Neural cell (in vitro differentiated cells): ENCODE measurements at regions not wholly inside any gene's neighbourhood (a gene's known extent, or its start where the extent isn't known, plus 50 kb on each side); places are given as distances from the start of the nearest gene placed in this dataset.
"Not testable (repeated sequence)": the region's sequence is repeated elsewhere in the genome, so short reads cannot be mapped to it uniquely, and the experiment has no call there.

Experiments used
- H2AFZ ChIP-seq: fragments of 200-600, 300-800 bp; sonication (generic), shearing (Covaris generic); 2 replicates; pipeline ENCODE4 v1.6.0; 2014; ENCODE audit warnings: low read depth, mild to moderate bottlenecking, antibody characterized with exemption, low read length, moderate library complexity
- H3F3A ChIP-seq: fragments of 200-600 bp; shearing (Covaris generic); 2 replicates; pipeline ENCODE4 v1.6.1; 2016; ENCODE audit warnings: mild to moderate bottlenecking, moderate library complexity, mixed read lengths, antibody characterized with exemption, low read length; ENCODE audit not compliant: insufficient read depth, poor library complexity, severe bottlenecking
- H3K27ac ChIP-seq: fragments of 200-600, 300-800 bp; sonication (generic), shearing (Covaris generic); 2 replicates; pipeline ENCODE4 v1.5.1; 2014; ENCODE audit warnings: mild to moderate bottlenecking, low read length, moderate library complexity
- H3K27me3 ChIP-seq: fragments of 300-800, 200-600 bp; sonication (generic), shearing (Covaris generic); 2 replicates; pipeline ENCODE4 v1.6.0; 2014; ENCODE audit warnings: mild to moderate bottlenecking, low read depth, low read length, moderate library complexity; ENCODE audit not compliant: insufficient read depth
- H3K36me3 ChIP-seq: fragments of 300-800, 200-600 bp; sonication (generic), shearing (Covaris generic); 2 replicates; pipeline ENCODE4 v1.5.1; 2014; ENCODE audit warnings: mild to moderate bottlenecking, antibody characterized with exemption, low read length, moderate library complexity; ENCODE audit not compliant: insufficient read depth
- H3K4me2 ChIP-seq: fragments of 300-800, 200-600 bp; sonication (generic), shearing (Covaris generic); 2 replicates; pipeline ENCODE4 v1.6.0; 2014; ENCODE audit warnings: mild to moderate bottlenecking, low read length
- H3K4me3 ChIP-seq: fragments of 300-800, 200-600 bp; sonication (generic), shearing (Covaris generic); 2 replicates; pipeline ENCODE4 v1.5.1; 2014; ENCODE audit warnings: mild to moderate bottlenecking, low read length, moderate library complexity
- H3K79me2 ChIP-seq: fragments of 200-600 bp; shearing (Covaris generic); replicated peaks from 2 replicates; pipeline ENCODE4 v1.6.0; 2014; ENCODE audit warnings: mild to moderate bottlenecking, low read length, moderate library complexity; ENCODE audit not compliant: insufficient read depth
- H3K9ac ChIP-seq: fragments of 300-800, 200-600 bp; sonication (generic), shearing (Covaris generic); 2 replicates; pipeline ENCODE4 v1.6.1; 2016; ENCODE audit warnings: mild to moderate bottlenecking, low read length, mixed read lengths
- H3K9me2 ChIP-seq: fragments of 200-600 bp; shearing (Covaris generic); 2 replicates; pipeline ENCODE4 v1.6.1; 2016; ENCODE audit warnings: mild to moderate bottlenecking, low read length, mixed read lengths; ENCODE audit not compliant: insufficient read depth
- H3K9me3 ChIP-seq: fragments of 200-600, 300-800 bp; sonication (generic), shearing (Covaris generic); 2 replicates; pipeline ENCODE4 v1.6.1; 2016; ENCODE audit warnings: mild to moderate bottlenecking, mixed run types, low read length, moderate library complexity, mixed read lengths
- H4K20me1 ChIP-seq: fragments of 200-600 bp; shearing (Covaris generic); 2 replicates; pipeline ENCODE4 v1.6.1; 2016; ENCODE audit warnings: mild to moderate bottlenecking, mixed run types; ENCODE audit not compliant: insufficient read depth
- EP300 ChIP-seq: fragments of 450-650 bp; conservative IDR thresholded peaks from 2 replicates; pipeline ENCODE4 v1.6.1; 2014; ENCODE audit warnings: antibody characterized with exemption, mild to moderate bottlenecking, moderate library complexity; ENCODE audit not compliant: poor library complexity, severe bottlenecking
- EZH2 ChIP-seq: fragments of 200-600, 300-800 bp; shearing (Covaris generic), sonication (generic); IDR thresholded peaks from 2 replicates; pipeline ENCODE4 v1.6.1; 2014; ENCODE audit warnings: antibody characterized with exemption, low read length, borderline replicate concordance, mild to moderate bottlenecking; ENCODE audit not compliant: insufficient read depth, poor library complexity, severe bottlenecking
- MXI1 ChIP-seq: fragments of 450-650 bp; conservative IDR thresholded peaks from 2 replicates; pipeline ENCODE4 v1.6.1; 2014; ENCODE audit warnings: antibody characterized with exemption, mild to moderate bottlenecking; ENCODE audit not compliant: poor library complexity, severe bottlenecking
- RAD21 ChIP-seq: fragments of 450-650 bp; conservative IDR thresholded peaks from 2 replicates; pipeline ENCODE4 v1.6.1; 2014; ENCODE audit warnings: antibody characterized with exemption, mild to moderate bottlenecking, moderate library complexity
- SMC3 ChIP-seq: fragments of 450-650 bp; conservative IDR thresholded peaks from 2 replicates; pipeline ENCODE4 v1.6.1; 2014; ENCODE audit warnings: antibody characterized with exemption, mild to moderate bottlenecking, moderate library complexity; ENCODE audit not compliant: poor library complexity
- TAF1 ChIP-seq: IDR thresholded peaks from 2 replicates; pipeline ENCODE4 v1.6.1; 2012; ENCODE audit warnings: low read depth
- TF ChIP-seq, protein P1 (sequence below): fragments of 450-650 bp; IDR thresholded peaks from 2 replicates; pipeline ENCODE4 v1.5.1; 2014; ENCODE audit warnings: antibody characterized with exemption, mild to moderate bottlenecking, moderate library complexity; ENCODE audit not compliant: poor library complexity, severe bottlenecking
- TF ChIP-seq, protein P2 (sequence below): IDR thresholded peaks from 2 replicates; pipeline ENCODE4 v1.6.1; 2012; ENCODE audit warnings: borderline replicate concordance

DNA sequence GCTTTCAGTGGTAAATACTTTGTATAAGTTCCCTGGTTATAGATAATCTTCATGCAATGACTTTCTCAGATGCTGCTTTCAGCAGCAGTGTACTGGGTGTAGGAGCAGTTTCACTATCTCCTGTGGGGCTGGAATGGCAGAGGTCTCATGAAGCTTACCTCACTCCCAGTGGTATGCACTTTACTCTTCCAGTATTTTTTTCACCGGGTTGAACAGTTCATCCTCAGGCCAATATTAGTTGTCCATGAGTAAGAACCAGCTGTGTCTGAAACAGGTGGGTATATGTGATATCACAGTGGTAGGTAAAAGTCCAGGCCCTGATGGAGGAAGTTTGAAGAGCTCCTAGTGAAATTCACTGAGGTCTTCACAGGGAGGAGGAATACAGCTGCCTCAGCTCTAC, 351.5 kb upstream of the EMCN start:
- Histone ChIP-seq H3K27ac (no peak overlapping the region), H3K36me3 (no peaks in the 10 kb centered on the region), H4K20me1 (no peaks in the 10 kb centered on the region), H3K9ac (no peak overlapping the region), H2AFZ (no peak overlapping the region), H3K4me3 (no peak overlapping the region), H3K9me3 (no peaks in the 10 kb centered on the region), H3K79me2 (no peaks in the 10 kb centered on the region), H3K27me3 (no peaks in the 10 kb centered on the region), H3F3A (no peaks in the 10 kb centered on the region), H3K9me2 (no peaks in the 10 kb centered on the region), H3K4me2 (no peak overlapping the region)
- TF ChIP-seq RAD21 = no peak
- TF ChIP-seq, protein P1, sequence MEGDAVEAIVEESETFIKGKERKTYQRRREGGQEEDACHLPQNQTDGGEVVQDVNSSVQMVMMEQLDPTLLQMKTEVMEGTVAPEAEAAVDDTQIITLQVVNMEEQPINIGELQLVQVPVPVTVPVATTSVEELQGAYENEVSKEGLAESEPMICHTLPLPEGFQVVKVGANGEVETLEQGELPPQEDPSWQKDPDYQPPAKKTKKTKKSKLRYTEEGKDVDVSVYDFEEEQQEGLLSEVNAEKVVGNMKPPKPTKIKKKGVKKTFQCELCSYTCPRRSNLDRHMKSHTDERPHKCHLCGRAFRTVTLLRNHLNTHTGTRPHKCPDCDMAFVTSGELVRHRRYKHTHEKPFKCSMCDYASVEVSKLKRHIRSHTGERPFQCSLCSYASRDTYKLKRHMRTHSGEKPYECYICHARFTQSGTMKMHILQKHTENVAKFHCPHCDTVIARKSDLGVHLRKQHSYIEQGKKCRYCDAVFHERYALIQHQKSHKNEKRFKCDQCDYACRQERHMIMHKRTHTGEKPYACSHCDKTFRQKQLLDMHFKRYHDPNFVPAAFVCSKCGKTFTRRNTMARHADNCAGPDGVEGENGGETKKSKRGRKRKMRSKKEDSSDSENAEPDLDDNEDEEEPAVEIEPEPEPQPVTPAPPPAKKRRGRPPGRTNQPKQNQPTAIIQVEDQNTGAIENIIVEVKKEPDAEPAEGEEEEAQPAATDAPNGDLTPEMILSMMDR = no peak
- TF ChIP-seq SMC3 = no peak
- TF ChIP-seq EZH2 = no peak
- TF ChIP-seq, protein P2, sequence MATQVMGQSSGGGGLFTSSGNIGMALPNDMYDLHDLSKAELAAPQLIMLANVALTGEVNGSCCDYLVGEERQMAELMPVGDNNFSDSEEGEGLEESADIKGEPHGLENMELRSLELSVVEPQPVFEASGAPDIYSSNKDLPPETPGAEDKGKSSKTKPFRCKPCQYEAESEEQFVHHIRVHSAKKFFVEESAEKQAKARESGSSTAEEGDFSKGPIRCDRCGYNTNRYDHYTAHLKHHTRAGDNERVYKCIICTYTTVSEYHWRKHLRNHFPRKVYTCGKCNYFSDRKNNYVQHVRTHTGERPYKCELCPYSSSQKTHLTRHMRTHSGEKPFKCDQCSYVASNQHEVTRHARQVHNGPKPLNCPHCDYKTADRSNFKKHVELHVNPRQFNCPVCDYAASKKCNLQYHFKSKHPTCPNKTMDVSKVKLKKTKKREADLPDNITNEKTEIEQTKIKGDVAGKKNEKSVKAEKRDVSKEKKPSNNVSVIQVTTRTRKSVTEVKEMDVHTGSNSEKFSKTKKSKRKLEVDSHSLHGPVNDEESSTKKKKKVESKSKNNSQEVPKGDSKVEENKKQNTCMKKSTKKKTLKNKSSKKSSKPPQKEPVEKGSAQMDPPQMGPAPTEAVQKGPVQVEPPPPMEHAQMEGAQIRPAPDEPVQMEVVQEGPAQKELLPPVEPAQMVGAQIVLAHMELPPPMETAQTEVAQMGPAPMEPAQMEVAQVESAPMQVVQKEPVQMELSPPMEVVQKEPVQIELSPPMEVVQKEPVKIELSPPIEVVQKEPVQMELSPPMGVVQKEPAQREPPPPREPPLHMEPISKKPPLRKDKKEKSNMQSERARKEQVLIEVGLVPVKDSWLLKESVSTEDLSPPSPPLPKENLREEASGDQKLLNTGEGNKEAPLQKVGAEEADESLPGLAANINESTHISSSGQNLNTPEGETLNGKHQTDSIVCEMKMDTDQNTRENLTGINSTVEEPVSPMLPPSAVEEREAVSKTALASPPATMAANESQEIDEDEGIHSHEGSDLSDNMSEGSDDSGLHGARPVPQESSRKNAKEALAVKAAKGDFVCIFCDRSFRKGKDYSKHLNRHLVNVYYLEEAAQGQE = no peak
- TF ChIP-seq MXI1 = no peak
- TF ChIP-seq TAF1 = no peak
- no peak for TF ChIP-seq EP300

DNA sequence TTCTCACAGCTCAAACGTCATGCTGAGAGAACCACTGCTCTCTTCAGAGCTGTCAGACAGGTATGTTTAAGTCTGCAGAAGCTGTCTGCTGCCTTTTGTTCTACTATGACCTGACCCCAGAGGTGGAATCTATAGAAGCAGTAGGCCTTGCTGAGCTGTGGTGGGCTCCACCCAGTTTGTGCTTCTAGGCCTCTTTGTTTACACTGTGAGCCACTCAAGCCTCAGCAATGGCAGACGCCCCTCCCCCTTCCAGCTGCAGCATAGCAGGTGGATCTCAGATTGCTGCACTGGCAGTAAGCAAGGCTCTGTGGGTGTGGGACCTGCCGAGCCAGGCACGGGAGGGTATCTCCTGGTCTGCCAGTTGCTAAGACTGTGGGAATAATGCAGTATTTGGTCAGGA, 350.5 kb upstream of the EMCN start:
- not testable (repeated sequence) for H3K27ac ChIP-seq, H3K4me3 ChIP-seq, H3K9me3 ChIP-seq, H3K27me3 ChIP-seq, H3F3A ChIP-seq, H4K20me1 ChIP-seq, H3K9ac ChIP-seq, H3K36me3 ChIP-seq, H3K79me2 ChIP-seq, H2AFZ ChIP-seq, H3K4me2 ChIP-seq, H3K9me2 ChIP-seq

DNA sequence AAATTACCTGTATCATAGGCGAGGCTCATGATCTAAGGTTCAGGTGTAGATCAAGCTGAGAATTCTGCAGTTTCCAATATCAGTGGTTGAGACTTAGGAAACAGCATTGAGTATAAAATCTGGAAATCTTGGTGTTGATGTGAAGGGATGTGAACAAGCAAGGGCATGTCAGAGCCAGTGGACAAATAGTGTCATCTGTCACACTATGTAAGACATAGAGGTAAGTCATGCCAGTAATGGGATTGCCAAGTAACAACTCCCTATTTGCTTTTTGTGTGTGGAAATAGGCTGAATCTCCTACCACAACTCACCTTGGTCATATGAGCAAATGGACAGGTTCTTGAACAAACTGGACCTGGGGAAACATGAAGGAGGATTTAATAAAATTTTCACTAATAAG, 334.5 kb upstream of the EMCN start:
- Histone ChIP-seq H3F3A (no peaks in the 10 kb centered on the region), H3K4me2 (no peak overlapping the region), H3K79me2 (no peaks in the 10 kb centered on the region), H3K9me2 (no peaks in the 10 kb centered on the region), H3K4me3 (no peak overlapping the region), H3K27me3 (no peaks in the 10 kb centered on the region), H3K36me3 (no peaks in the 10 kb centered on the region), H2AFZ (no peak overlapping the region), H4K20me1 (no peaks in the 10 kb centered on the region), H3K9ac (no peak overlapping the region), H3K27ac (no peak overlapping the region), H3K9me3 (no peaks in the 10 kb centered on the region)
- TF ChIP-seq, protein P2 = no peak
- TF ChIP-seq MXI1 = no peak
